Progenitor cell of endocrine pancreas (in vitro differentiated cells): ENCODE measurements at regions not wholly inside any gene's neighbourhood (a gene's known extent, or its start where the extent isn't known, plus 50 kb on each side); places are given as distances from the start of the nearest gene placed in this dataset.

Experiments
- DNase-seq: peaks from one replicate; pipeline ENCODE4 v3.0.0; 2021; ENCODE audit warnings: low spot score; ENCODE audit not compliant: unreplicated experiment
- H3K27ac Mint-ChIP-seq: 2 replicates; pipeline ENCODE4 v1.8.0; 2021; ENCODE audit warnings: mild to moderate bottlenecking, moderate library complexity, mixed read lengths
- H3K27me3 Mint-ChIP-seq: 2 replicates; pipeline ENCODE4 v1.8.0; 2021; ENCODE audit warnings: mixed read lengths
- H3K36me3 Mint-ChIP-seq: 2 replicates; pipeline ENCODE4 v1.8.0; 2022; ENCODE audit warnings: mixed read lengths; ENCODE audit not compliant: insufficient read depth
- H3K4me1 Mint-ChIP-seq: 2 replicates; pipeline ENCODE4 v1.8.0; 2021; ENCODE audit warnings: low read depth, mixed read lengths
- H3K4me3 Mint-ChIP-seq: 2 replicates; pipeline ENCODE4 v1.8.0; 2021; ENCODE audit warnings: low read depth, mild to moderate bottlenecking, moderate library complexity, mixed read lengths
- H3K9me3 Mint-ChIP-seq: 2 replicates; pipeline ENCODE4 v1.8.0; 2021; ENCODE audit warnings: low read depth, mixed read lengths
- TF ChIP-seq, protein P1 (sequence below): fragments of 200-600 bp; sonication (generic); IDR thresholded peaks from one replicate; pipeline ENCODE4 v1.5.0; 2021; ENCODE audit warnings: antibody characterized with exemption, mild to moderate bottlenecking; ENCODE audit not compliant: unreplicated experiment

DNA sequence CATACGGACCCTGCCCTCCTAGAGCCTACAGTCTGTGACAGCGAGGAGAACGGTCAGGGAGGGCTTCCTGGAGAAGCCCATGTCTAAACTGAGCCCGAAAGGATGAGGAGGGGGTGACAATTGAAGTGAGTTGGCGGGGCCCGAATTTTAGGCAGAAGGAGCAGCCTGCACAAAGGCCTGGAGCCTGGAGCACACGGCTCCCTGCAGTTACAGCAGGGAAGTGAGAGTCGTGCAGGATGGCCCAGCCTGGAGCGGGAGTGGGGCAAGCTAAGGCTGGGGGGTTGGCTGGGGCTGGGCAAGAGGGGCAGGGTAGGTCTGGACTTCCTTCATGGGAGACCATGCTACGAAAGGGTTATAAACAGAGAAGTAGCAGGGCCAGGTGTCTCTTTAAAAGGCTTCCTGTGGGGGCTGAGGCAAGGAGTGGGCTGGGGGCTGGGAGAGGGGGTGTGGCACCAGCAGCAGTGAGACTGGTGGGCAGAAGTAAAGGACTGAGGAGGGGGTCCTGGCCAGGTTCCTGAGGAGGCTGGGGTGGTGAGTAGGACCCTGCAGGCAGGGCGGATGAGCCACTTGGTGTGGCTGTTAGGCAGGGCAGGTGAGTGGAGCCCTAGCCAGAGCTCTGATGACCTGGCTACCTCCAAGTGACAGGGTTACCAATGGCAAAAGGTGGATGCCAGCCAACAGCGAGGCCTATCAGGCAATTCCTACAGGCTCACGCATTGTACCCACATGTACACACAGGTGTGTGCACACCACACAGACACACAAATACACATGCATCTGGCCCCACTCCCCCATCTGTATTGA, 119.2 kb downstream of the MRPL14 start:
- Mint-ChIP-seq H3K4me1 (peaks cover 4% of the 10 kb centered on the region), H3K9me3 (no peaks in the 10 kb centered on the region), H3K27me3 (peaks cover 41% of the 10 kb centered on the region), H3K27ac (no peak overlapping the region), H3K36me3 (no peaks in the 10 kb centered on the region), H3K4me3 (no peak overlapping the region)
- no peak for DNase-seq
- TF ChIP-seq, protein P1, sequence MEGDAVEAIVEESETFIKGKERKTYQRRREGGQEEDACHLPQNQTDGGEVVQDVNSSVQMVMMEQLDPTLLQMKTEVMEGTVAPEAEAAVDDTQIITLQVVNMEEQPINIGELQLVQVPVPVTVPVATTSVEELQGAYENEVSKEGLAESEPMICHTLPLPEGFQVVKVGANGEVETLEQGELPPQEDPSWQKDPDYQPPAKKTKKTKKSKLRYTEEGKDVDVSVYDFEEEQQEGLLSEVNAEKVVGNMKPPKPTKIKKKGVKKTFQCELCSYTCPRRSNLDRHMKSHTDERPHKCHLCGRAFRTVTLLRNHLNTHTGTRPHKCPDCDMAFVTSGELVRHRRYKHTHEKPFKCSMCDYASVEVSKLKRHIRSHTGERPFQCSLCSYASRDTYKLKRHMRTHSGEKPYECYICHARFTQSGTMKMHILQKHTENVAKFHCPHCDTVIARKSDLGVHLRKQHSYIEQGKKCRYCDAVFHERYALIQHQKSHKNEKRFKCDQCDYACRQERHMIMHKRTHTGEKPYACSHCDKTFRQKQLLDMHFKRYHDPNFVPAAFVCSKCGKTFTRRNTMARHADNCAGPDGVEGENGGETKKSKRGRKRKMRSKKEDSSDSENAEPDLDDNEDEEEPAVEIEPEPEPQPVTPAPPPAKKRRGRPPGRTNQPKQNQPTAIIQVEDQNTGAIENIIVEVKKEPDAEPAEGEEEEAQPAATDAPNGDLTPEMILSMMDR, result no peak

DNA sequence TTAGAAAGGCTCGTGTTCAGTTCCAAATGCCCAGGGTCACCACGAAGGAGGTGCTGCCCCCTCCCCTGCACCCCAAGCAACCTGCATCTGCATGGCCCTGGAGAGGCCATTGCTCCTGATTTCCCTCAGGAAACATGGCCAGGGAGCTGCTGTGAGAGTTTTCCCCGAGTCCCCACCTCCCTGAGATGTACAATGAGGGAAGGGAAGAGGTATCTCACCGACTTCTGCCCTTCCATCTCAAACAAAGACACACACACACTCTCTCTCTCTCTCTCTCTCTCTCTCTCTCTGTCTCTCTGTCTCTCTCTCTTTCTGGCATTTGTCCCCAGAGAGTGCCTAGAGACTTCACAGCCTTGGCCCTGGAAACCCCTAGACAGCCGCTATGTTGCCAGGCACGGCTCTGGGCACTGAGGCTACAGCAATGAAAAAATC, 120.4 kb downstream of the MRPL14 start:
- Mint-ChIP-seq H3K4me1 (peaks cover 4% of the 10 kb centered on the region), H3K36me3 (no peaks in the 10 kb centered on the region), H3K9me3 (no peaks in the 10 kb centered on the region), H3K27ac (no peak overlapping the region), H3K27me3 (peaks cover 36% of the 10 kb centered on the region), H3K4me3 (no peak overlapping the region)
- TF ChIP-seq, protein P1, result no peak
- no peak for DNase-seq

DNA sequence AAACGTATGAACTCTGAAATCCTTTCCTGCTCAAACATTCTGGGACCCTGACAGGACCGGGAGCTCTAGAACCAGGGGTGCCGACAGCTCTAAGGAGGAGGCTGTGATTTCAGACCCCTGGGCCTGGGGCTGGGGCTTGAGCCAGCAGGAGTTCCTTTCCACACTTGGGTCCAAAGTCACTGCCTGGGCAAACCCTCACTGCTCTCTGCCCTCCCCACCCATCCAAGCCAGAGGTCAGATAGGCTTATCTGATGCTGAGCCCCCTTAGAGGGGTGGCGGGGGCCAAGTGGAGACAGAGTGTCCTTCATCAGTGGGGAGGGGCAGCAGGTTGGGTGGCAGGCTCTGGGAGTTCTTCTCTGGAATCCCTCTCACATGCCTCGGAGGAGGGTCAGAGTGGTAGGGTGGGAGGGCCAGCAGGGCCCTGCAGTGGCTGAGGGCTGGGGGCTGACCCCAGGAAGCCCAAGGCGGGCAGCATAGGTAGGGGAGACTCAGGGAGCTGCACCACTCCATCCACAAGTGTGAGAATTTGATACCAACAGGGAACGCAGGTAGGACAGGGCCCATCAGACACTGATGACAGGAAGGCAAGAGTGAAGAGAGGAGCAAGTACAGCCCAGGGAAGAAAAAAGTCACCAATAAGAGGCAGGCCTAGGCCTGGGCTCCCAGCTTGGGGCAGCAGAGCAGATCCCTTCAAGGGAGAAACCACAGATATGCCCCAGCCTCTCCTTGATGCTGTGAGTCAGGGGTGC, 121.0 kb downstream of the MRPL14 start:
- no peaks in the 10 kb centered on the region for H3K36me3 Mint-ChIP-seq
- no peak for DNase-seq
- TF ChIP-seq, protein P1, result no peak
- no peak overlapping the region for H3K27ac Mint-ChIP-seq
- H3K4me1 Mint-ChIP-seq, result peaks cover 5% of the 10 kb centered on the region
- H3K27me3 Mint-ChIP-seq, result peaks cover 37% of the 10 kb centered on the region
- no peaks in the 10 kb centered on the region for H3K9me3 Mint-ChIP-seq
- no peak overlapping the region for H3K4me3 Mint-ChIP-seq

DNA sequence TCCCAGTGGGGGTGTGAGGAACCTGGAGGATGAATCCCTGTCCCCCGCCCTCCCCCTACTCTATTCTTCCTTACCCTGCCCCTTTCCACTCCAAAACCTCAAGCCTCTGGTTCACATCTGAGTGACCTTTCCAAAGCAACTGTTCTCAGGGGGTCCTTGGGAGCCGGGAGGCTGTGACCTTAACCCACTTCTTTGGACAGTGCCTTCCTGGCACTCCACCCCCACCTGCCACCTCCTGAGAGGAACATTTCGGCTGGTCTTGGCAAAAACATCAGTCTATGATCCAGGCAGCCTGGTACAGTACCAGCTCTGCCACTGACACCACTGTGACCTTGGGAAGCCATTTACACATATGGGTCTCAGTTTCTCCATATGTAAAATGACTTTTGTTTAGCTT, 121.7 kb downstream of the MRPL14 start:
- TF ChIP-seq, protein P1, result no peak
- no peak for DNase-seq
- H3K36me3 Mint-ChIP-seq, result no peaks in the 10 kb centered on the region
- no peaks in the 10 kb centered on the region for H3K9me3 Mint-ChIP-seq
- H3K27me3 Mint-ChIP-seq, result peaks cover 37% of the 10 kb centered on the region
- H3K4me3 Mint-ChIP-seq, result no peak overlapping the region
- H3K4me1 Mint-ChIP-seq, result peaks cover 5% of the 10 kb centered on the region
- no peak overlapping the region for H3K27ac Mint-ChIP-seq

DNA sequence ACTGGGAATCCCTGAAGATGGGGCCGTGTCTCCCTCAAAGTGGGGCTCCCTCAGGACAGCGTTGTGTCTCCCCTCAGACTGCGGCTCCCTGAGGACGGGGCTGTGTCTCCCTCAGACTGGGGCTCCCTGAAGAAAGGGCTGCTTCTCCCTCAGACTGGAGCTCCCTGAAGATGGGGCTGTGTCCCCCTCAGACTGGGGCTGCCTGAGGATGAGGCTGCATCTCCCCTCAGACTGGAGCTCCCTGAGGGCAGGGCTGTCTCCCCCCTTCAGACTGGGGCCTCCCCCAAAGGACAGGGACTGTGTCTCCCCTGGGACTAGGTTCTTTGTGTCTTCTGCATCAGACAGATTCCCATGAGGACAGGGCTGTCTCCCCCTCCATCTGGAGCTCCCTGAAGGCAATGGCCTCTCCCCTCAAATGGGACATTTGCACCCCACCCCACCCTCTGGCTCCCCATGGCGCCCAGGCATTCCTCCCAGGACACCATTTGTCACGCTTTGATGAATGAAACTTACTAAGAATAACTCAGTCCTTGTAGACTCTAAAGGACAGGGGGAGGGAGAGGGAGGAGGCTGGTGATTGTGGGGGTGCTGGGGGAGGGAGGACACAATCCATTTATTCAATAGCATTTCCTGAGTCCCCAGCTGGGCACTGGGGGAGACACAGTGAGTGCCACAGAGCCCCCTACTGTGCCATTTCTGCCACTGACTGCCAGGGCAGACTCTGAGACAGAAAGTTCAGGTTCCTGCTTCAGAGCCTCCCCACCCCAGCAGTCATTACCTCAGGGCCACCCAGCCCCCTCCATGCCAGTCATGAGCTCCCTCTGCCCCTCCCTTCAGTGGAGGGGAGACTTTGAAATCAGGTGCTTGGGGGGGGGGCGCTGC, 122.4 kb downstream of the MRPL14 start:
- no peak for DNase-seq

More for the DNA sequence above, 122.4 kb downstream of the MRPL14 start:
- no peaks in the 10 kb centered on the region for H3K9me3 Mint-ChIP-seq
- H3K4me3 Mint-ChIP-seq, result no peak overlapping the region
- H3K36me3 Mint-ChIP-seq, result no peaks in the 10 kb centered on the region
- peaks cover 35% of the 10 kb centered on the region for H3K27me3 Mint-ChIP-seq
- TF ChIP-seq, protein P1, result peak; percentile 23
- no peak overlapping the region for H3K27ac Mint-ChIP-seq
- peaks cover 7% of the 10 kb centered on the region for H3K4me1 Mint-ChIP-seq
